Suprapubic skin (tissue), 3 donors: ENCODE measurements at regions not wholly inside any gene's neighbourhood (a gene's known extent, or its start where the extent isn't known, plus 50 kb on each side); places are given as distances from the start of the nearest gene placed in this dataset.

Experiments used
- CTCF ChIP-seq, 2 donors: fragments of 200-600 bp in 1 of 2; fragments of 450-650 bp in 1 of 2; sonication (generic) in 1 of 2; IDR thresholded peaks; one replicate each; pipeline ENCODE4 v1.5.1; 2016 to 2019; ENCODE audit warnings: antibody characterized with exemption in 2 of 2, mild to moderate bottlenecking in 1 of 2, moderate library complexity in 1 of 2
- POLR2AphosphoS5 ChIP-seq, 3 donors: sonication (generic); formaldehyde crosslinking; IDR thresholded peaks; one replicate each; pipeline ENCODE4 v1.6.1; 2017; ENCODE audit warnings: antibody characterized with exemption in 3 of 3

- TF ChIP-seq POLR2AphosphoS5 (IDR thresholded peaks at IDR 0.05) (no peak), CTCF (IDR thresholded peaks at IDR 0.05) (no peak)
Measured at GRCh38 chr5:159844267-159845121, 71.8 kb upstream of the ADRA1B start.
